ENCODE measurements at regions not wholly inside any gene's neighbourhood (a gene's known extent, or its start where the extent isn't known, plus 50 kb on each side); places are given as distances from the start of the nearest gene placed in this dataset.
"Not testable (repeated sequence)": the region's sequence is repeated elsewhere in the genome, so short reads cannot be mapped to it uniquely, and the experiment has no call there.

GRCh38 chr2:110315054-110315820, 102.9 kb upstream of the MTLN start:
- no CpG with 5 or more reads among the region's 9 CpGs for WGBS (ENCODE audit: insufficient coverage, low coverage, low lambda C conversion rate, missing lambda C conversion rate)
- H3K4me1 ChIP-seq; DNase-seq; H3K27me3 ChIP-seq; intact Hi-C loops (cut with DNase I); H3K27ac ChIP-seq; H3K9me3 ChIP-seq; H3K36me3 ChIP-seq; ATAC-seq; H3K4me3 ChIP-seq: not testable (repeated sequence)

- DNase-seq; H3K4me1 ChIP-seq; H3K27ac ChIP-seq; intact Hi-C loops (cut with DNase I); H3K36me3 ChIP-seq; H3K4me3 ChIP-seq; H3K9me3 ChIP-seq; H3K27me3 ChIP-seq; ATAC-seq: not testable (repeated sequence)
- 80% methylated on average over 1 of the region's 10 CpGs for WGBS (ENCODE audit: insufficient coverage, low coverage, low lambda C conversion rate, missing lambda C conversion rate)
These were observed 102.1 kb upstream of the MTLN start for GRCh38 chr2:110314472-110314871.

GRCh38 chr2:110313032-110313431, 100.7 kb upstream of the MTLN start:
- H3K27ac ChIP-seq; H3K4me1 ChIP-seq; H3K4me3 ChIP-seq; DNase-seq; H3K27me3 ChIP-seq; ATAC-seq; H3K9me3 ChIP-seq; intact Hi-C loops (cut with DNase I); H3K36me3 ChIP-seq: not testable (repeated sequence)

GRCh38 chr2:110311713-110312444, 99.5 kb upstream of the MTLN start:
- H3K27me3 ChIP-seq; intact Hi-C loops (cut with DNase I); H3K36me3 ChIP-seq; H3K4me3 ChIP-seq; DNase-seq; ATAC-seq; H3K9me3 ChIP-seq; H3K27ac ChIP-seq; H3K4me1 ChIP-seq: not testable (repeated sequence)
- 76% methylated on average over 4 of the region's 10 CpGs for WGBS (ENCODE audit: insufficient coverage, low coverage, low lambda C conversion rate, missing lambda C conversion rate)

GRCh38 chr2:110310988-110311475, 98.7 kb upstream of the MTLN start:
- H3K27me3 ChIP-seq; H3K36me3 ChIP-seq; intact Hi-C loops (cut with DNase I); H3K27ac ChIP-seq; ATAC-seq; H3K9me3 ChIP-seq; H3K4me3 ChIP-seq; DNase-seq; H3K4me1 ChIP-seq: not testable (repeated sequence)

GRCh38 chr2:110308728-110309127, 96.4 kb upstream of the MTLN start:
- H3K36me3 ChIP-seq; ATAC-seq; H3K4me1 ChIP-seq; DNase-seq; H3K27ac ChIP-seq; H3K9me3 ChIP-seq; H3K4me3 ChIP-seq; H3K27me3 ChIP-seq; intact Hi-C loops (cut with DNase I): not testable (repeated sequence)
- WGBS (ENCODE audit: insufficient coverage, low coverage, low lambda C conversion rate, missing lambda C conversion rate) = no CpG with 5 or more reads among the region's 3 CpGs

- DNase-seq; H3K36me3 ChIP-seq; intact Hi-C loops (cut with DNase I); H3K9me3 ChIP-seq; H3K27me3 ChIP-seq; H3K4me3 ChIP-seq; H3K27ac ChIP-seq; ATAC-seq; H3K4me1 ChIP-seq: not testable (repeated sequence)
- WGBS (ENCODE audit: insufficient coverage, low coverage, low lambda C conversion rate, missing lambda C conversion rate) = 60% methylated on average over 3 of the region's 4 CpGs
These were observed 80.5 kb upstream of the MTLN start for GRCh38 chr2:110292807-110293206.

GRCh38 chr2:110291909-110292579, 79.7 kb upstream of the MTLN start:
- H3K9me3 ChIP-seq; H3K27me3 ChIP-seq; H3K4me3 ChIP-seq; ATAC-seq; H3K4me1 ChIP-seq; H3K27ac ChIP-seq; H3K36me3 ChIP-seq; DNase-seq; intact Hi-C loops (cut with DNase I): not testable (repeated sequence)
- 80% methylated on average over 5 of the region's 6 CpGs for WGBS (ENCODE audit: insufficient coverage, low coverage, low lambda C conversion rate, missing lambda C conversion rate)

- ATAC-seq; H3K4me3 ChIP-seq; H3K9me3 ChIP-seq; H3K27me3 ChIP-seq; H3K36me3 ChIP-seq; H3K4me1 ChIP-seq; H3K27ac ChIP-seq; DNase-seq; intact Hi-C loops (cut with DNase I): not testable (repeated sequence)
- no CpG with 5 or more reads among the region's 8 CpGs for WGBS (ENCODE audit: insufficient coverage, low coverage, low lambda C conversion rate, missing lambda C conversion rate)
These were observed 75.5 kb upstream of the MTLN start for GRCh38 chr2:110287817-110288216.

GRCh38 chr2:110287253-110287652, 74.9 kb upstream of the MTLN start:
- WGBS (ENCODE audit: insufficient coverage, low coverage, low lambda C conversion rate, missing lambda C conversion rate) = no CpG with 5 or more reads among the region's 3 CpGs
- H3K4me1 ChIP-seq; H3K27me3 ChIP-seq; DNase-seq; H3K9me3 ChIP-seq; H3K27ac ChIP-seq; H3K4me3 ChIP-seq; ATAC-seq; H3K36me3 ChIP-seq; intact Hi-C loops (cut with DNase I): not testable (repeated sequence)

- DNase-seq; H3K27ac ChIP-seq; H3K27me3 ChIP-seq; H3K4me1 ChIP-seq; H3K36me3 ChIP-seq; H3K4me3 ChIP-seq; H3K9me3 ChIP-seq; intact Hi-C loops (cut with DNase I): not testable (repeated sequence)
- WGBS (ENCODE audit: insufficient coverage, low coverage, low lambda C conversion rate, missing lambda C conversion rate) = no CpG with 5 or more reads among the region's 8 CpGs
- peak; percentile 34 to 59 (median 44) for ATAC-seq
These were observed 72.7 kb upstream of the MTLN start for GRCh38 chr2:110285002-110285401.

All from right lobe of liver (tissue), 6 donors.